GM12878 (cell line): ENCODE measurements at regions not wholly inside any gene's neighbourhood (a gene's known extent, or its start where the extent isn't known, plus 50 kb on each side); places are given as distances from the start of the nearest gene placed in this dataset.
"Not testable (repeated sequence)": the region's sequence is repeated elsewhere in the genome, so short reads cannot be mapped to it uniquely, and the experiment has no call there.

ENCODE experiments used
- CTCF ChIP-seq, 3 experiments: IDR thresholded peaks in 2 of 3; conservative IDR thresholded peaks in 1 of 3; 2 replicates each; pipeline ENCODE4 v1.5.1; 2011; ENCODE audit warnings: low read depth in 3 of 3, low read length in 3 of 3, mild to moderate bottlenecking in 3 of 3, control low read depth in 2 of 3, moderate library complexity in 2 of 3, inconsistent platforms in 1 of 3, mixed read lengths in 1 of 3; ENCODE audit not compliant: control insufficient read depth in 2 of 3, insufficient read depth in 1 of 3; ENCODE audit errors: extremely low read depth in 1 of 3
- TAF1 ChIP-seq: IDR thresholded peaks from 2 replicates; pipeline ENCODE4 v1.6.1; 2011; ENCODE audit warnings: mild to moderate bottlenecking, low read depth, low read length, borderline replicate concordance

DNA sequence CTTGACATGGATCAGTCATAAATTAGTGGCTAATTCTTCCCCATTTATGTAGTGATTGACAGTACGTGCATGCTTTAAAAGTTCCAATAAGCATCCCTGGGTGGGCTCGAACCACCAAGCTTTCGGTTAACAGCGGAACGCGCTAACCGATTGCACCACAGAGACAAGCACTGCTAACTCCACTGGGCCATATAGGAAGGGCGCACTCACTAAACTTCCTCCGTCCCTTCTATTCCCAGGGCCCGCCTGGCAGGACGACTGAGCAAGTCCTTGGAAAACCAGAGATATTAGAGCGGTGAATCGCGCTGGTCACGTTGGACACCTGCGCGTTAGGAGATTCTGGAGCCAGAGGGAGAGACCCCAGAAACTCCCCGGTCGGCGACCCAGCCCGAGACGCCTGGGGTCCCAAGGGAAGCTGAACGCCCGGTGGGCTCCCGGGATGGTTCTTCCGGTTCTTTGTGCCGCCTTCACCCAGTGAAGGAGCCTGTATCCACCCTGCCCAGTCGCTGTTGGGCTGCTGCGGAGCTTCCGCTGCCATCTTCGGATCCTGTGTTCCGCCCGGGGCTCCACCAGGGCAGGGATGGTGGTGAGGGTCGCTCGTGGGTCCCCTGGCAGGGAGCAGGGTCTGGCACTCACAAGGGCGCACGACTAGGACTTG is 62.8 kb downstream of the PPIAL4C start:
- not testable (repeated sequence) for TF ChIP-seq CTCF (IDR thresholded peaks at IDR 0.05 in 2 of 3, conservative IDR thresholded peaks at IDR 0.05 in 1 of 3; ENCODE audit: control insufficient read depth in 2 of 3, extremely low read depth in 1 of 3, insufficient read depth in 1 of 3, low read depth in 3 of 3, low read length in 3 of 3); TAF1
